HepG2 (cell line): ENCODE measurements at regions not wholly inside any gene's neighbourhood (a gene's known extent, or its start where the extent isn't known, plus 50 kb on each side); places are given as distances from the start of the nearest gene placed in this dataset.

ENCODE experiments used
- ATAC-seq: fragments of 200-7000 bp; cut with Tn5 transposase; 3 replicates; pipeline ENCODE4 v1.9.1; 2020; ENCODE audit warnings: mild to moderate bottlenecking, moderate library complexity
- BruUV-seq: library from RNA; stranded (reverse); fragments of 400-500 nt; replicated peaks from 2 replicates; lab custom pipeline; 2021; lab: Mats Ljungman, UMichigan
- CTCF ChIA-PET: fragments of 300-600 bp; formaldehyde crosslinking; extraction: SDS; loops from one replicate; lab custom pipeline; 2021; ENCODE audit warnings: low total read pairs, inconsistent platforms, low intra/inter-chr PET ratio; lab: Yijun Ruan, JAX
- POLR2A ChIA-PET: fragments of 350-600 bp; sonication (Branson Sonifier 250); formaldehyde crosslinking; loops from one replicate; lab custom pipeline; 2020; ENCODE audit warnings: antibody characterized with exemption, inconsistent platforms; lab: Yijun Ruan, JAX
- DNase-seq: peaks from one replicate; pipeline ENCODE4 v3.0.0-alpha.2; 2015; ENCODE audit warnings: low spot score
- FAIRE-seq: peaks from 3 replicates; lab custom pipeline; 2011; peaks lifted over from hg19 to GRCh38; lab: Jason Lieb, UNC
- H2AFZ ChIP-seq: one replicate; pipeline ENCODE4 v1.6.1; 2011; ENCODE audit warnings: low read length, inconsistent platforms
- H3K27ac ChIP-seq: fragments of 300-600 bp; 3 replicates; pipeline ENCODE4 v1.8.0; 2011; ENCODE audit warnings: mixed run types, mild to moderate bottlenecking, mixed read lengths, low read length, inconsistent platforms; ENCODE audit not compliant: insufficient read depth; ENCODE audit errors: extremely low read length
- H3K27me3 ChIP-seq, 2 experiments: fragments of 200-600 bp in 1 of 2; 2 replicates in 1 of 2; 3 replicates in 1 of 2; pipeline versions ENCODE4 v1.6.0 to v1.8.0; 2011; ENCODE audit warnings: low read length in 2 of 2, mild to moderate bottlenecking in 2 of 2, moderate library complexity in 2 of 2, inconsistent platforms in 1 of 2; ENCODE audit not compliant: insufficient read depth in 2 of 2, control insufficient read depth in 1 of 2
- H3K36me3 ChIP-seq, 2 experiments: fragments of 200-600 bp in 1 of 2; replicated peaks in 1 of 2; 2 replicates in 1 of 2; 3 replicates in 1 of 2; pipeline versions ENCODE4 v1.5.1 to v1.8.0; 2011; ENCODE audit warnings: low read length in 2 of 2, inconsistent platforms in 1 of 2; ENCODE audit not compliant: insufficient read depth in 2 of 2, control insufficient read depth in 1 of 2
- H3K4me1 ChIP-seq: 2 replicates; pipeline ENCODE4 v1.5.1; 2012; ENCODE audit warnings: low read length, inconsistent platforms; ENCODE audit not compliant: insufficient read depth
- H3K4me2 ChIP-seq: 2 replicates; pipeline ENCODE4 v1.6.0; 2011; ENCODE audit warnings: low read depth, low read length, inconsistent platforms
- H3K4me3 ChIP-seq, 3 experiments: fragments of 200-600 bp in 1 of 3; sonication (generic), shearing (Covaris generic) in 1 of 3; replicated peaks in 1 of 3; 2 replicates each; pipeline ENCODE4 v1.5.1; 2011 to 2016; ENCODE audit warnings: low read length in 3 of 3, inconsistent platforms in 2 of 3, low read depth in 2 of 3, mild to moderate bottlenecking in 2 of 3, control low read depth in 1 of 3, mixed read lengths in 1 of 3; ENCODE audit not compliant: insufficient read depth in 1 of 3
- H3K79me2 ChIP-seq: one replicate; pipeline ENCODE4 v1.6.1; 2011; ENCODE audit warnings: low read length, inconsistent platforms; ENCODE audit not compliant: insufficient read depth
- H3K9ac ChIP-seq: 2 replicates; pipeline ENCODE4 v1.6.0; 2011; ENCODE audit warnings: mild to moderate bottlenecking, low read depth, low read length, inconsistent platforms; ENCODE audit not compliant: insufficient read depth
- H3K9me3 ChIP-seq: 2 replicates; pipeline ENCODE4 v1.5.1; 2012; ENCODE audit warnings: mild to moderate bottlenecking, low read length
- H4K20me1 ChIP-seq: 2 replicates; pipeline ENCODE4 v1.6.0; 2011; ENCODE audit warnings: inconsistent platforms, mild to moderate bottlenecking, low read length, moderate library complexity; ENCODE audit not compliant: insufficient read depth
- ATF7 ChIP-seq, 2 experiments: fragments of 450-650 bp in 1 of 2; sonication (generic) in 1 of 2; formaldehyde crosslinking in 1 of 2; IDR thresholded peaks; 2 replicates each; pipeline versions ENCODE4 v1.4.0 to v1.6.1; 2016 to 2020; ENCODE audit warnings: antibody characterized with exemption in 1 of 2, mild to moderate bottlenecking in 1 of 2, missing genetic modification reagents in 1 of 2
- FOXA1 ChIP-seq, 2 experiments: fragments of 450-650 bp in 1 of 2; sonication (generic) in 1 of 2; formaldehyde crosslinking in 1 of 2; IDR thresholded peaks; 2 replicates each; pipeline versions ENCODE4 v1.4.0 to v1.6.1; 2016 to 2020; ENCODE audit warnings: missing genetic modification reagents in 1 of 2
- MEF2D ChIP-seq: sonication (generic); formaldehyde crosslinking; IDR thresholded peaks from 2 replicates; pipeline ENCODE4 v1.5.1; 2020; ENCODE audit warnings: mild to moderate bottlenecking, missing genetic modification reagents
- NR3C1 ChIP-seq: sonication (generic); formaldehyde crosslinking; IDR thresholded peaks from 2 replicates; pipeline ENCODE4 v1.4.0; 2020; ENCODE audit warnings: missing genetic modification reagents
- SALL1 ChIP-seq: sonication (generic); formaldehyde crosslinking; IDR thresholded peaks from 2 replicates; pipeline ENCODE4 v1.8.0; 2022; ENCODE audit warnings: mild to moderate bottlenecking, missing genetic modification reagents
- SIN3B ChIP-seq: fragments of 150-350 bp; IDR thresholded peaks from 2 replicates; pipeline ENCODE4 v1.6.1; 2014; ENCODE audit warnings: low read length
- ZFY ChIP-seq: sonication (generic); formaldehyde crosslinking; IDR thresholded peaks from 2 replicates; pipeline ENCODE4 v1.4.0; 2020; ENCODE audit warnings: missing genetic modification reagents
- ZMYM2 ChIP-seq: sonication (generic); formaldehyde crosslinking; IDR thresholded peaks from 2 replicates; pipeline ENCODE4 v1.8.0; 2022; ENCODE audit warnings: mild to moderate bottlenecking, missing genetic modification reagents
- ZNF567 ChIP-seq: sonication (generic); formaldehyde crosslinking; IDR thresholded peaks from 2 replicates; pipeline ENCODE4 v1.8.1; 2023; ENCODE audit warnings: mild to moderate bottlenecking, missing genetic modification reagents, borderline replicate concordance
- ZNF724P ChIP-seq: sonication (generic); formaldehyde crosslinking; IDR thresholded peaks from 2 replicates; pipeline ENCODE4 v1.8.0; 2022; ENCODE audit warnings: missing genetic modification reagents, borderline replicate concordance
- WGBS: methylation state at CpG from one replicate; pipeline ENCODE4 v1.1.6; 2017; ENCODE audit warnings: low lambda C conversion rate; 5-methylcytosine and 5-hydroxymethylcytosine counted together
- in situ Hi-C: cut with HindIII; loops from 2 replicates; pipeline ENCODE4 v1.10.0; 2017; ENCODE audit warnings: low pct_unique_long_range_greater_than_20kb; ENCODE audit not compliant: extremely low pct_ligation_motif_present
- intact Hi-C: fragments of 100-400 bp; cut with micrococcal nuclease; formaldehyde crosslinking; loops from one replicate; pipeline ENCODE4 v1.10.0; 2022; ENCODE audit not compliant: unreplicated experiment
- TF ChIP-seq, protein P1 (sequence below): sonication (generic); formaldehyde crosslinking; IDR thresholded peaks from 2 replicates; pipeline ENCODE4 v1.5.0; 2020; ENCODE audit warnings: missing genetic modification reagents
- TF ChIP-seq, protein P2 (sequence below): conservative IDR thresholded peaks from 2 replicates; pipeline ENCODE4 v1.6.1; 2018; ENCODE audit warnings: missing genetic modification reagents
- TF ChIP-seq, protein P3 (sequence below): sonication (generic); formaldehyde crosslinking; IDR thresholded peaks from 2 replicates; pipeline ENCODE4 v1.4.0; 2020; ENCODE audit warnings: mild to moderate bottlenecking, low read depth, missing genetic modification reagents

DNA sequence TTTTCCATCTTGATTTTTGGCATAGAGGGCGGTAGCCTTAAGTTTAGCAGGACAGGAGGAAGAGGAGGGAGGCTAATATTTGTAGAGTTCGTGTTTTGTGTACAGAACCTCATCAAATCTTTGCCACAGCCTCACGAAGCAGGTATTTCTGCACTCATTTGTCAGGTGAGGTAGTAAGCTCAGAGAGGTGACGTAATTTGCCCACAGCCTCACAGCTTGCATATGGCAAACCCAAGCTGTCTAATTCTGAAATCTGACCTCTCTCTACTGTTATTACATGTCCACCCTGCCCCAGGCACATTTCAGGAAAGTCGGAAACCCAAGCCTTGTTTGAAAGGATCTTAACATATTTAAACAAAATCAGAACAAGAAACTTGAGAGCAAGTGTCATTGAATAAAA, 91.1 kb upstream of the TPM1 start:
- no peak overlapping the region for H2AFZ ChIP-seq
- DNase-seq (no peak), ATAC-seq (no peak), FAIRE-seq (no peak)
- no TSS peak for BruUV-seq
- no peak overlapping the region for H3K27ac ChIP-seq
- CTCF ChIA-PET = no interaction called here
- POLR2A ChIA-PET = no interaction called here
- intact Hi-C loops = no loop called here
- H3K36me3 ChIP-seq = no peaks in the 10 kb centered on the region
- TF ChIP-seq ATF7 (IDR thresholded peaks at IDR 0.05) (peak; percentile 43), ATF7 (CRISPR knock-in tag; IDR thresholded peaks at IDR 0.05) (no peak), ZNF567 (no peak)
- H3K9ac ChIP-seq = no peak overlapping the region
- no peaks in the 10 kb centered on the region for H3K9me3 ChIP-seq
- no peak overlapping the region for H3K4me2 ChIP-seq
- WGBS = 16% methylated on average over 5 of the region's 5 CpGs
- peaks cover 22% of the 10 kb centered on the region for H3K4me1 ChIP-seq
- no peaks in the 10 kb centered on the region for H3K79me2 ChIP-seq
- H4K20me1 ChIP-seq = no peaks in the 10 kb centered on the region
- in situ Hi-C loops = no loop called here
- no peak overlapping the region for H3K4me3 ChIP-seq
- H3K27me3 ChIP-seq = peaks cover 0 to 20% of the 10 kb centered on the region in 2 experiments; a peak in 2 of 5 replicates

DNA sequence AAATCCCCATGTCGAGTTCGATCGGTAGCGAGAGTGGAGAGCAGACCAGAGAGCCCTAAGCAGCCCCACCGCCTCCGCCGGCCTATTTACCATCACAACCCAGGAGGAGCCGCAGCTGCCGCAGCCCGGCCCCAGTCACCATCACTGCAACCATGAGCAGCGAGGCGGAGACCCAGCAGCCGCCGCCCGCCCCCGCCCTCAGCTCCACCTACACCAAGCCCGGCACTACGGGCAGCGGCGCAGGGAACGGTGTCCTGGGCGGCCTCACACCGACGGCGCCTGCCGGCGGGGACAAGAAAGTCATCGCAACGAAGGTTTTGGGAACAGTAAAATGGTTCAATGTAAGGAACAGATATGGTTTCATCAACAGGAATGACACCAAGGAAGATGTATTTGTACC, 89.5 kb upstream of the TPM1 start:
- H3K27me3 ChIP-seq = peaks cover 3 to 13% of the 10 kb centered on the region in 2 experiments; a peak in 1 of 5 replicates
- in situ Hi-C loops (no loop called here), intact Hi-C loops (no loop called here)
- no peak overlapping the region for H3K4me2 ChIP-seq
- H2AFZ ChIP-seq = no peak overlapping the region
- no peak overlapping the region for H3K4me3 ChIP-seq
- no peak for ATAC-seq
- POLR2A ChIA-PET = no interaction called here
- H3K36me3 ChIP-seq = no peaks in the 10 kb centered on the region
- DNase-seq = no peak
- 89% methylated on average over 25 of the region's 29 CpGs for WGBS
- no peak for FAIRE-seq
- CTCF ChIA-PET = no interaction called here
- BruUV-seq = no TSS peak
- H3K79me2 ChIP-seq = no peaks in the 10 kb centered on the region
- no peaks in the 10 kb centered on the region for H3K9me3 ChIP-seq
- H3K4me1 ChIP-seq = peaks cover 37% of the 10 kb centered on the region
- H4K20me1 ChIP-seq = no peaks in the 10 kb centered on the region
- no peak overlapping the region for H3K27ac ChIP-seq
- H3K9ac ChIP-seq = no peak overlapping the region
- TF ChIP-seq, protein P1, sequence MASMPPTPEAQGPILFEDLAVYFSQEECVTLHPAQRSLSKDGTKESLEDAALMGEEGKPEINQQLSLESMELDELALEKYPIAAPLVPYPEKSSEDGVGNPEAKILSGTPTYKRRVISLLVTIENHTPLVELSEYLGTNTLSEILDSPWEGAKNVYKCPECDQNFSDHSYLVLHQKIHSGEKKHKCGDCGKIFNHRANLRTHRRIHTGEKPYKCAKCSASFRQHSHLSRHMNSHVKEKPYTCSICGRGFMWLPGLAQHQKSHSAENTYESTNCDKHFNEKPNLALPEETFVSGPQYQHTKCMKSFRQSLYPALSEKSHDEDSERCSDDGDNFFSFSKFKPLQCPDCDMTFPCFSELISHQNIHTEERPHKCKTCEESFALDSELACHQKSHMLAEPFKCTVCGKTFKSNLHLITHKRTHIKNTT (CRISPR knock-in tag) = no peak
- TF ChIP-seq ZNF724P (CRISPR knock-in tag) (no peak), ZFY (CRISPR knock-in tag) (no peak), FOXA1 (IDR thresholded peaks at IDR 0.05) (no peak), FOXA1 (CRISPR knock-in tag; IDR thresholded peaks at IDR 0.05) (no peak), ZMYM2 (CRISPR knock-in tag) (no peak), SIN3B (no peak), NR3C1 (no peak), MEF2D (CRISPR knock-in tag) (no peak), SALL1 (no peak)
- TF ChIP-seq, protein P2, sequence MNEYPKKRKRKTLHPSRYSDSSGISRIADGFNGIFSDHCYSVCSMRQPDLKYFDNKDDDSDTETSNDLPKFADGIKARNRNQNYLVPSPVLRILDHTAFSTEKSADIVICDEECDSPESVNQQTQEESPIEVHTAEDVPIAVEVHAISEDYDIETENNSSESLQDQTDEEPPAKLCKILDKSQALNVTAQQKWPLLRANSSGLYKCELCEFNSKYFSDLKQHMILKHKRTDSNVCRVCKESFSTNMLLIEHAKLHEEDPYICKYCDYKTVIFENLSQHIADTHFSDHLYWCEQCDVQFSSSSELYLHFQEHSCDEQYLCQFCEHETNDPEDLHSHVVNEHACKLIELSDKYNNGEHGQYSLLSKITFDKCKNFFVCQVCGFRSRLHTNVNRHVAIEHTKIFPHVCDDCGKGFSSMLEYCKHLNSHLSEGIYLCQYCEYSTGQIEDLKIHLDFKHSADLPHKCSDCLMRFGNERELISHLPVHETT (CRISPR knock-in tag) = no peak
- TF ChIP-seq, protein P3, sequence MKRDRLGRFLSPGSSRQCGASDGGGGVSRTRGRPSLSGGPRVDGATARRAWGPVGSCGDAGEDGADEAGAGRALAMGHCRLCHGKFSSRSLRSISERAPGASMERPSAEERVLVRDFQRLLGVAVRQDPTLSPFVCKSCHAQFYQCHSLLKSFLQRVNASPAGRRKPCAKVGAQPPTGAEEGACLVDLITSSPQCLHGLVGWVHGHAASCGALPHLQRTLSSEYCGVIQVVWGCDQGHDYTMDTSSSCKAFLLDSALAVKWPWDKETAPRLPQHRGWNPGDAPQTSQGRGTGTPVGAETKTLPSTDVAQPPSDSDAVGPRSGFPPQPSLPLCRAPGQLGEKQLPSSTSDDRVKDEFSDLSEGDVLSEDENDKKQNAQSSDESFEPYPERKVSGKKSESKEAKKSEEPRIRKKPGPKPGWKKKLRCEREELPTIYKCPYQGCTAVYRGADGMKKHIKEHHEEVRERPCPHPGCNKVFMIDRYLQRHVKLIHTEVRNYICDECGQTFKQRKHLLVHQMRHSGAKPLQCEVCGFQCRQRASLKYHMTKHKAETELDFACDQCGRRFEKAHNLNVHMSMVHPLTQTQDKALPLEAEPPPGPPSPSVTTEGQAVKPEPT = no peak
